Lung microvascular endothelial cell (primary cell): ENCODE measurements at regions not wholly inside any gene's neighbourhood (a gene's known extent, or its start where the extent isn't known, plus 50 kb on each side); places are given as distances from the start of the nearest gene placed in this dataset.

ENCODE experiments used
- DNase-seq, 2 donors: peaks; one replicate each; pipeline versions ENCODE4 v3.0.0 to v3.0.0-alpha.2; 2010; ENCODE audit warnings: low read depth in 2 of 2

GRCh38 chr5:67306965-67307607 lies 110.5 kb upstream of the CD180 start:
- no peak for DNase-seq

GRCh38 chr5:67305913-67306710 lies 109.5 kb upstream of the CD180 start:
- peak; percentile 48 to 81 for DNase-seq

- DNase-seq, result no peak
Observed at GRCh38 chr5:67305401-67305800, 108.8 kb upstream of the CD180 start.

- DNase-seq, result peak; percentile 68 to 91
Observed at GRCh38 chr5:67303356-67303755, 106.8 kb upstream of the CD180 start.

GRCh38 chr5:67301285-67301903 lies 104.8 kb upstream of the CD180 start:
- DNase-seq, result peak; percentile 32 to 90

GRCh38 chr5:67300326-67300725 lies 103.7 kb upstream of the CD180 start:
- DNase-seq, result no peak

- peak in 1 of 2 donors; percentile 60 for DNase-seq
Observed at GRCh38 chr5:67299231-67299735, 102.7 kb upstream of the CD180 start.

- no peak for DNase-seq
Observed at GRCh38 chr5:67297802-67298532, 101.4 kb upstream of the CD180 start.

- DNase-seq, result no peak
Observed at GRCh38 chr5:67297376-67297775, 100.8 kb upstream of the CD180 start.

- no peak for DNase-seq
Observed at GRCh38 chr5:67294266-67294938, 97.8 kb upstream of the CD180 start.

GRCh38 chr5:67293226-67293625 lies 96.6 kb upstream of the CD180 start:
- no peak for DNase-seq

- no peak for DNase-seq
Observed at GRCh38 chr5:67292201-67292940, 95.8 kb upstream of the CD180 start.

GRCh38 chr5:67291671-67292070 lies 95.1 kb upstream of the CD180 start:
- no peak for DNase-seq

GRCh38 chr5:67291066-67291465 lies 94.5 kb upstream of the CD180 start:
- DNase-seq, result no peak

GRCh38 chr5:67290655-67291054 lies 94.1 kb upstream of the CD180 start:
- DNase-seq, result peak in 1 of 2 donors; percentile 46

GRCh38 chr5:67289763-67290521 lies 93.3 kb upstream of the CD180 start:
- no peak for DNase-seq

GRCh38 chr5:67287510-67288268 lies 91.1 kb upstream of the CD180 start:
- peak in 1 of 2 donors; percentile 43 for DNase-seq

- DNase-seq, result peak; percentile 28 to 68
Observed at GRCh38 chr5:67286006-67286405, 89.4 kb upstream of the CD180 start.

GRCh38 chr5:67283988-67284487 lies 87.4 kb upstream of the CD180 start:
- no peak for DNase-seq
